SH-SY5Y (cell line): ENCODE measurements at regions not wholly inside any gene's neighbourhood (a gene's known extent, or its start where the extent isn't known, plus 50 kb on each side); places are given as distances from the start of the nearest gene placed in this dataset.

Source experiments
- GATA2 ChIP-seq: IDR thresholded peaks from 2 replicates; pipeline ENCODE4 v1.6.1; 2011; ENCODE audit warnings: mild to moderate bottlenecking, low read depth, low read length
- GATA3 ChIP-seq: IDR thresholded peaks from 2 replicates; pipeline ENCODE4 v1.6.1; 2011; ENCODE audit warnings: low read depth, mild to moderate bottlenecking, low read length, moderate library complexity

DNA sequence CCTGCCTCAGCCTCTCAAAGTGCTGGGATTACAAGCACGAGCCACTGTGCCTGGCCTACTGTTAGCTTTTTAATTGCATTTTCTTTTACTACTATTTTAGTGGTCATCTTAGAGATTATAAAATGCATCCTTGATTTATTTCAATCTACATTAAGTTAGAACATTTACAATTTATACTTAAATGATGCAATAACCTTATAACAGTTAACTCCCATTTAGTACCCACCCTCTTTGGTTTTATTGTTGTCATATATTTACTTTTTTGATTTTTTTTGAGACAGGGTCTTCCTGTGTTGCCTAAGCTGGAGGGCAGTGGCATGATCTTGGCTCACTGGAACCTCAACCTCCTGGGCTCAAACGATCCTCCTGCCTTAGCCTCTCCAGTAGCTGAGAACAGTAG, 77.3 kb downstream of the PPCDC start:
- TF ChIP-seq GATA3: no peak
- TF ChIP-seq GATA2: no peak

DNA sequence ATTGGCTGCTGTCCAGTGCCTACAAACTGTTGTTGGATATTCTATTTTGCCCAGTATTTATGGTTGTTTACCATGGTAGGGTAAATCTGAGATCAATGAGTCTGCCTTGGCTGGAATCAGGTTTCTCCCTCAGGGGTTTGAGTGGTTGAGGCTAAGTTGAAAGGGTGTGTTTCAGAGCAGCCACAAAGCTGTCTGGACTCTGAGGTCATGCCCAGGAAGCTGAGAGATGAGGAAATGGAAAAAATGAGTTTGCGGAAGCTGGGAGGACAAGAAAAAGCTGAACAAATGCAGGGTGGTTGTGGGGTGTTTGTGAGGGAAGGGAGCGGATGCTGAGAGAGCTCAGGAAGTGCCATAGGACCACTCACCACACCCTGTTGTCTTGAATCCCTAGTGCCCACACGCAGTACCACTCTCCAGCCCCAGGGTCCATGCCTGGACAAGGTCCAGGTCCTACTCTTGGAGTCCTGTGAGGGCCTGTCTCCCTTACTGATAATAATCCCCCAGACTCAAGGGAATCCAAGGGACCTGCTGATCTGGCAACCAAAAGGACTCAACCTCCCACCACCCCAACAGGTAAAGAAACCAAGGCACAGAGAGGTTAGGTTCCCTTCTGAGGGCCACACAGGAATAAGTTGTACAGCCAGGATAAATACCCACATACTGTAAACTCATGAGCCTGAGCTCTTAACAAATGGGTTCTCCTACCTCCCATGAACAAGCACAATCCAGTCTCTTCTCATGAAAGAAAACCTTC, 81.6 kb downstream of the PPCDC start:
- TF ChIP-seq GATA3 (no peak), GATA2 (no peak)

DNA sequence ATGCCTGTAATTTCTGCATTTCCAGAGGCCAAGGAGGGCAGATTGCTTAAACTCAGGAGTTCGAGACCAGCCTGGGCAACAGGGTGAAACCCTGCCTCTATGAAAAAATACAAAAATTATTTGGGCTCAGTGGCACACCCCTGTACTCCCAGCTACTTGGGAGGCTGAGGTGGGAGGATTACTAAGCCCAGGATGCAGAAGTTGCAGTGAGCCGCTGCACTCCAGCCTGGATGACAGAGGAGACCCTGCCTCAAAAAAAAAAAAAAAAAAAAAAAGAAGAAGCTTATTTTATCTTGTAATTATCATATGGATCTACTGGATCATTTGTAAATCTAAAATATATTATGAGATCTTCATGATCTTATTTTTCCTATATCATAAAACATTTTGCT, 84.1 kb downstream of the PPCDC start:
- TF ChIP-seq GATA2 (no peak), GATA3 (no peak)

DNA sequence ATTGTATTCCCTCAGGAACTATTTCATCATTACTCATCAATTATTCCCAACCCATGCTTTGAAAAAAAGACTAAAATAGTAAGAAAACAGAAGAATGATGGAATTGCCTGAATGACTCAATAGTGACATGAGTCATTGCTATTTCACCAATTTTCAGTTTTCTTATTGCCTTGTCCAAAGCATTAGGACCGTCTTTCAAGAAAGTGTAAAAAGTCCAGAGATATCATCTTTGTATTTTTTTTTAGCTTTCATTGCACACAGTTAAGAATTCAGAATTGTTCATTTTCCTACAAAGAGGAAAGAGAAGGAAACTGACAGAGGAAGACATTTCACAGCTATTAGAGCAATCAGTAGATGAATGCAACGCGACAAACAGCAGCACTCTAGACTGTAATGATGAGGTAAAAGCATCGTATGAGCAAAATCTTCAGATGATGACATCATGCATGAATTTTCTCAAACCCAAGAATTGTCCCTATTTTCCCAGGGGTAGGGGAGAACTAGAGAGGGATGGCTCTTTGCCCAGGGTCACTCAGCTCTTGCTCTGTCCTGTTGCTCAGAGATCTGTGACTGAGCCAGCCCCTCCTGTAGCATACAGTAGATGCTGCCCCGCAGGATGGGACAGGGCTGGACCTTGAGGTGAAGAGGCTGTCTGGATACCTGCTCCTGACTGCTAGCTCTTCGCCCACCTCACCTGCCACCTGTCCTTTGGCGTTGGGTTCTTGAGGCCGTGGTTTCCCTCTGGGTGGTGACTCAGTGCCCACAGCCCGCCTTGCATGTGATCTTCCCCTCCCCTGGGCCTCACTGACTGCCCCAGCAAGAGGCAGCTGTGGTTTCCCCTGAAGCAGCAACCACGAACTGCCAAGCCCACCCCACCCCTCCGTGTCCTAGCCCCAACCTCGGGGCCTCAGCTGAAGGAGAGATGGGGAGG, 84.8 kb downstream of the PPCDC start:
- TF ChIP-seq GATA2 (no peak), GATA3 (no peak)

DNA sequence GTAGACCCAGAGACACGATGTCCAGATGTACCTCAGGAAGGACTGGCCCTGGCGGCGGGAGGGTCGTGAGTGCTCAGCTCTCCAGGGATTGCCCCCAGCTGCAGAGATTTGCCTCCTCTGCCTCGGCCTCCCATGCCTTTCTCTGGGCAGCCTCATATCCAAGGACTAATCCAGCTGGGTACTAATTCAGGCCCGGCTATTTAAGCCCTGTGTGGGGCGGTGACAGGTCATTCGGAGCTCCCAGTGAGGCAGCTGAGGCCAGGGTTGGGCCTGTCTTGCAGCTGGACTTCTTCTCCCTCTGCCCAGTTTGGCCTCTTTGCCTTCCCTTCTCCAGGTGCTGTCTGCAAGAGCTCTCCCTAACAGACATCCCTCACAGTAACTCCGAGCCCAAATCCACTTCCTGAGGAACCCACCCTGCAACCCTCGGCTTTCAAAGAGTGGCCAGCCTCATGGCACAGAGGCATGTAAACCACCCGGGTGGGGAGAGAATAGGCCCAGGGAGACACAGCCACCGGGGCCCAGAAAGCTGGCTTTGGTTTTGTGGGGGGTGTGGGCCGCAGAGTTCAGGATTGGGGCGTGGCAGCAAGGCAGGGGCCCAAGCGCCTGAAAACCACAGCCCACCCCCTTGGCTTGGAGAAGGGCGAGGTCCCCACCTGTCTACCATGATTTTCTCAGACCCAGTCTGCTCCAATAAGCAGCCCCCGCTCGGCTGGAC, 85.8 kb downstream of the PPCDC start:
- TF ChIP-seq GATA2 (no peak), GATA3 (no peak)

DNA sequence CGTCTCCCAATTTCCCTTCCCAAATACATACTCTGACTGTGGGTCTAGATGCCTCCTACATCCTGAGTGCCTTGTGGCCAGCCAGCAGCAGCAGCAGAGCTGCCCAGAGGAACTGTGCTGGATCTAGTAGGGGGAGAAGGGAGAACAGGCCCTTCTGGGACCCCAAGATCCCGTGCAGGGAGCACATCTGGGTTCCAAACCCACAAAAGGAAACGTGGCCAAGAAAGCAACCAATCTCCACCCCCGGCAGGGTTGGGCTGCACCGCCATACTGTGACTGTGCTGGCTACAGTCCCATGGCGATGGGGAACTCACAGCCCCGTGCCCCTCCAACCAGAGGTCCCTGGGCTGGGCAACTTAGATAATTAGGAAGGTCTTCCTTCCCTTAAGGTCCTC, 86.3 kb downstream of the PPCDC start:
- TF ChIP-seq GATA2 (no peak), GATA3 (no peak)

DNA sequence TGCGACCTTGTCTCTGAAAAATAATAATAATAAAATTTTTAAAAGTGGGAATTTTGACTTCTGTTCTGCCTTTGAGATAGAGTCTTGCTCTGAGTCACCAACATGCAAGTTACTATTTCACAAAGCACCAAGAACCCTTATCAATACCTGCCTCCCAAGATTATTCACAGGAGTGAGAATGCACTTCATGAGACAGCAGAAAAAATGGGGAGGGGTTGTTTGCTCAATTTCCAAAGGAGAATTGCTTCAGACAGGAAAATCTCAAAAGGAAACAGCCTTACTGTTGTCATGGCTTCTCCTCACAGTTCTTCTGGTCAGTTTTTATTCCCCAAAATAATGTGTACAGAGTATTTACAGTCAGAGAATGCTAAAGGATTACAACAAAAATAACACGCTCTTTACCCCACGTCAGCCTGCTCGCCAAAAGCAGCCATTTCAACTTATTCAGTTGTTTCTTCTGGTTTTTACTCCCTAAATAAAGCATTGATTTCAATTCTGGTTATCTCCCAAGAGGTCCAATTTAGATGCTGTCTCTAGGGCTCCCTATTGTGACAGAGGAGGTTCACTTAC, 89.0 kb downstream of the PPCDC start:
- TF ChIP-seq GATA3: no peak
- TF ChIP-seq GATA2: no peak

DNA sequence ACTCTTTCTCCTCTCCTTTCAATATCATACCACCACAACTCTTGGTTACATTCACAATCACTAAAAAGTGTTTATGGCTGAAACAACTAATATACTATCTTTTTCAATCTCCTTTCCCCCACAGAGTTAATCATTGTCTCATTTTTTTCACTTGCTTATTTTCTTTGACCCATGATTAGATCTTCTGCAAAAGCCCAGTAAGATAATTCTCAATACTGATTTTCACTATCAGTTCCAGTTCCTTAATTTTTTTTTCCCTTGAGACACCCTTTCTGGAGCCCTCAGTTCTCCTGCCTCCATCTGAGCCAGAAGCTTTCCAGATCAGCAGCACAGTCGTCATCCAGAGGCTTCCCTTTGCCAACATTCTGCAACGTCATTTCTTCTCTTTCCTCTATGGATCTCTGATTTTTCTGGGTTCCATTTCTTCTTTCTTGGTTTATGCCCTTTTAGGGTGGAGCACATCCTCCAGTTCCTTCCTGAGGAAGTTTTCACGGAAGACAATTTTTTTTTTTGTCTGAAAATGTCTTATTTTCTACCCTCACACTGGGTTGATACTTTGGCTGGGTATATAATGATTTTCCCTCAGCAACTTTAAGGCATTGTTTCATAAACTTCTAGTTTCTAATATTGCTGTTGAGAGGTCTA, 88.7 kb upstream of the C15orf39 start:
- TF ChIP-seq GATA3: no peak
- TF ChIP-seq GATA2: no peak

DNA sequence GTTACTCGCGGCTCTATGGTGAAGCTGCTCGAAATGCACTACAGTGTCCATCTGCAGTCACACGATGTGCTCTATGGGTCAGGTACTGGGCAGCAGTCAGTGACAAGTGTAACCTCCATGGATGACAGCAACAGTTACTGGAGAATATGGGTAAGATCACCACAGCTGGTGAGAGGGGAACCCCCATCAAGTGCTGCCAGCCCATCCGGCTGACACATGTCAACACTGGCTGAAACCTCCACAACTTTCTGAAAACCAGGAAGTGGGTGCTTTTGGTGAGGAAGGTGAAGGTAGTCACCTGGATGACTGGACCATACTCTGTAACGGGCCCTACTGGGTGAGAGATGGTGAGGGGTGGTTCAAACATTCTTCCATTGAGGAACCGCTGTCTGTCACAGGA, 87.4 kb upstream of the C15orf39 start:
- no peak for TF ChIP-seq GATA3
- no peak for TF ChIP-seq GATA2

DNA sequence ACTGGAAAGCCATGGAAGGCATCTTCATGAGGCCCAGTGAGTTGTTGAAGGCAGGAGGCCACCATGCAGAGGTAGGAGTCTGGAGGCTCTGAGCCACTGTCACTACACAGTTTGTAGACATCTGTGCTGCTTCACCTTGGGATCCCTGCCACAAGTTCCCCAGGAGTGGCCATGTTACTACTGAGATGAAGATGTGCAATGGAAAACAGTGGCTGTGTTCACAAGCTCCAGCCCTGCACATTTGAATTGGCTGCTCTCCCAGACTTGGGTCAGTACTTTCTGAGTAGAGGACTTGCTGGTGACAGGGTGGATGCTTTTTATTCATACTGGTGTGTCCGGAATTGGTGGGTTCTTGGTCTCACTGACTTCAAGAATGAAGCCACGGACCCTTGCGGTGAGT, 86.9 kb upstream of the C15orf39 start:
- no peak for TF ChIP-seq GATA2
- TF ChIP-seq GATA3: no peak

DNA sequence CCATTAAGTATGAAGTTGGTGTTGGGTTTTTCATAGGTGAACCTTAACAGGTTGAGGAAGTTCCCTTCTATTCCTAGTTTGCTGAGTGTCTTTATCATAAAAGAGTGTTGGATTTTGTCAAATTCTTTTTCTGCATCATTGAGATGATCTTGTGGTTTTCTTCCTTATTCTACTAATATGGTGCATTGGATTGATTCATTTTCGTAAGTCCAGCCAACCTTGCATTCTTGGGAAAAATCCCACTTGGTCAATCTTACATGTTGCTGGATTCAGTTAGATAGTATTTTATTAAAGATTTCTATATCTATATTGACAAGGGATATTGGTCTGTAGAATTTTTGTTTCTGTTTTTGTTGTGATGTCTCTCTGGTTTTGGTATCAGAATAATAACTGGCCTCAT, 83.7 kb upstream of the C15orf39 start:
- no peak for TF ChIP-seq GATA3
- TF ChIP-seq GATA2: no peak

DNA sequence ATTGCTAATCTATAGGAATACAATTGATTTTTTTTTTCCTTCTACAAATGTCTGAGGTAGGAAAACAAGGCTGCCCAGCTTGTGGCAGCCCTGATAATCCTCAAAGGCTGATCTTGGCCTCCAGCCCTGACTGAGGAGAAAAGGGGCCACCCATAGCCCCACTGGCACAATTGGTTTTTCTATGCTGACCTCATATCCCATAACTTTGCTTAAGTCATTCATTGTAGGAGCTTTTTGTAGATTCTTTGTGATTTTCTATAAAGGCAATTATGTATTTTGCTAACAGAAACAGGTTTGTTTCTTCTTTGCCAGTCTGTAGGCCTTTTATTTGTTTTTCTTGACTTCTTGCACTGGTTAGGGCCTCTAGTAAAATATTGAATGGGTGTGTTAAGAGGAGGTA, 80.2 kb upstream of the C15orf39 start:
- TF ChIP-seq GATA3: no peak
- no peak for TF ChIP-seq GATA2

DNA sequence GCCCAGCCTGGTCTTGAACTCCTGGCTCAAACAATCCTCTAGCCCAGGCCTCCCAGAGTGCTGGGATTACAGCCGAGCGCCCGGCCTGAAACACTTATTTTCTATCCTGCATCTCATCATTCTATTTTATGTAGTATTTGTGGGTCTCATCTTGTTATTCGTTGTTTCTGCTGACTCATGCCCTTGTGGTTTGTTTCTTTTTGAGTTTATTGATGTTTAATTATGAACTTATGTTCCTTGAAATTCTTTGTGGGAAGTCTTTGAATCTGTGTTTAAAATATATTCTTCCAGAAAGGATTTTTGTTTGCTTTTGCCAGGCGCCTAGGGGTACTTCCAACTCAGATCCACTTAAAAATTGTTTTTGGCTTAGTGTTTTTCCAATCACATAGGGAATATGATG, 78.3 kb upstream of the C15orf39 start:
- TF ChIP-seq GATA3 (no peak), GATA2 (no peak)
